ENCODE measurements at regions not wholly inside any gene's neighbourhood (a gene's known extent, or its start where the extent isn't known, plus 50 kb on each side); places are given as distances from the start of the nearest gene placed in this dataset.

DNA sequence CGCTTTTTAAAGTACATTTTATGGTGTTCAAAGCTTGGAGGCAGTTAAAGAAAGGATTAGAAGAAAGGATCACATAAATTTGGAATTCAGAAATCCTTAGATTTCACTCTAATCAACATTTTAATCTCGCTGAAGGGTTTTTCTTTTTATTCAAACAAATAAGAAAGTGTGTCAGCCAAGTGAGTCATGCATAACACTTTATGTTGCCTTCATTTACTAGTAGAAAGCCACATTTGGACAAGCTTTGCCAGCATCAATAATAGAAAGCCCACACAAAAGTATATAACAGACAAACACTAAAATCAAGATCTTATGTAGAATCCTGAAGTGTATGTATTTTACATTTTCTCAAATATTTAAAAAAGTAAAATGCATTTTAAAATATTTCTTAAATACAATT is 154.9 kb upstream of the TRPC4 start:
- Mint-ChIP-seq H3K27me3 (ENCODE audit: insufficient read depth) (peaks cover 2% of the 10 kb centered on the region), H3K27ac (no peak overlapping the region), H3K4me3 (no peak overlapping the region), H3K36me3 (ENCODE audit: low read depth) (no peaks in the 10 kb centered on the region), H3K4me1 (ENCODE audit: low read depth) (no peaks in the 10 kb centered on the region), H3K9me3 (peaks cover 26% of the 10 kb centered on the region)
- DNase-seq (ENCODE audit: low spot score), result no peak
- intact Hi-C loops (cut with micrococcal nuclease), result no loop called here

DNA sequence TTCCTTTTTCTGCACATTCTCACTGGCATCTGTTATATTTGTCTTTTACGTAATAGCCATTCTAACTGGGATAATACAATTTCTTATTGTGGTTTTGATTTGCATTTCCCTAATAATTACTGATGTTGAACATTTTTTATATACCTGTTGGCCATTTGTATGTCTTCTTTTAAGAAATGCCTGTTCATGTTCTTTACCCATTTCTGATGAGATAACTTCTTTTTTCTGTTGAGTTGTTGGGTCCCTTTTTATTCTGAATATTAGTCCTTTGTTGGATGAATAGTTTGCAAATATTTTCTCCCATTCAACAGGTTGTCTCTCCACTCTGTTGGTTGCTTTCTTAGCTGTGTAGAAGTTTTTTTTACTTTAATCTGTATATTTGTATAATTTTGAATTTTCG is 147.7 kb upstream of the TRPC4 start:
- H3K9me3 Mint-ChIP-seq, result peaks cover 41% of the 10 kb centered on the region
- H3K27ac Mint-ChIP-seq, result no peak overlapping the region
- no peaks in the 10 kb centered on the region for H3K36me3 Mint-ChIP-seq (ENCODE audit: low read depth)
- no peaks in the 10 kb centered on the region for H3K4me1 Mint-ChIP-seq (ENCODE audit: low read depth)
- H3K27me3 Mint-ChIP-seq (ENCODE audit: insufficient read depth), result no peaks in the 10 kb centered on the region
- DNase-seq (ENCODE audit: low spot score), result no peak
- intact Hi-C loops (cut with micrococcal nuclease), result no loop called here
- no peak overlapping the region for H3K4me3 Mint-ChIP-seq

DNA sequence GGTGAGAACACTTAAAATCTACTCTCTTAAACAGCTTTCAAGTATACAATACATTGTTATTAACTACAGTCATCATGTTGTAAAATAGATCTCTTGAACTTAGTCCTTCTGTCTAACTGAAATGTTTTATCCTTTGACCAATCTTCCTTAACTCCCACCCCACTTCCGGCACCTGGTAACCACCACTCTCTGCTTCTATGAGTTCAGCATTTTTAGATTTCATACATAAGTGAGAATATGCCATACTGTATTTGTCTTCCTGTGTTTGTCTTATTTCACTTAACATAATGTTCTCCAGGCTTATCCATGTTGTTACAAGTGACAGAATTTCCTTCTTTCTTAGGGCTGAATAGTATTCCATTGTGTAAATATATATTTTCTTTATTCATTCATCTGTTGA is 144.1 kb upstream of the TRPC4 start:
- Mint-ChIP-seq H3K36me3 (ENCODE audit: low read depth) (no peaks in the 10 kb centered on the region), H3K9me3 (peaks cover 13% of the 10 kb centered on the region), H3K27ac (no peak overlapping the region), H3K27me3 (ENCODE audit: insufficient read depth) (no peaks in the 10 kb centered on the region), H3K4me3 (no peak overlapping the region), H3K4me1 (ENCODE audit: low read depth) (no peaks in the 10 kb centered on the region)
- intact Hi-C loops (cut with micrococcal nuclease), result no loop called here
- DNase-seq (ENCODE audit: low spot score), result no peak

DNA sequence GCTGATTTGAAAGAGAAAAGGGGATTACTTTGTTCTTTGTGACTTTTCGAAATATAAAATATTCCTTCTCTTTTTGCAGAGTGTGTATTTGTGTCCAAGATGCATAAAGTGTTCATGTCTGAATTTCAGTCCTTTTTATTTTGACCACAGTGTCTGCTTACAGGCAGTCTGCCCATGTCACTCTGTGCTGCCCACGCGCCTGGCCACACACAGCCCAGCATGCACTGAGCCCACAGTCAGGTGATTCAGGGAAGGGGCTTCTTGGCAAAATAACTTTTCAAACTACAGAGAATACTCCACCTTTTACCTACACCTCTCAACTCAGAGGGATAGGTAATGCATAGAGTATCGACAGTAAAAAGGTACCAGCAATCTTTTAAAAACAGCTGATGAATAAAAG is 142.5 kb upstream of the TRPC4 start:
- Mint-ChIP-seq H3K36me3 (ENCODE audit: low read depth) (no peaks in the 10 kb centered on the region), H3K27me3 (ENCODE audit: insufficient read depth) (no peaks in the 10 kb centered on the region), H3K9me3 (peaks cover 3% of the 10 kb centered on the region), H3K4me1 (ENCODE audit: low read depth) (no peaks in the 10 kb centered on the region), H3K27ac (no peak overlapping the region), H3K4me3 (no peak overlapping the region)
- DNase-seq (ENCODE audit: low spot score), result no peak
- intact Hi-C loops (cut with micrococcal nuclease), result no loop called here

DNA sequence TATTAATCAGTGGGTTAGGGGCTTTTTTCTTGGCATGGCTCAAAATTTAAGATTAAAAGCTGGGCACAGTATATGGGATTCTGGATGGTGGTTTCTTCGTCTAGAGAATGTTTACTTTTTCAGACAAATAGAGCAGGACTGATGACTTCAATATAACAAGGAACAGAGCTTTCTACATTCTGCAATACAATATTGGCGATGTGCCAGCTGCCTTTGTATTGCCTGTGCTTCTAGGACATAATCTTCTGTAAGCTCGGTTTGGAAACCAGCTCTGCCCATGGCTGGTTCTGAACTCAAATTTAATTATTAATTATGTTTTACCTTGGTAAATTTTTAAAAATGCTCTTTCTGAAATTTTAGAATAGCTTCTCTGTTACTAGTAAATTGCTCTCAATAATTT is 139.1 kb upstream of the TRPC4 start:
- Mint-ChIP-seq H3K27ac (no peak overlapping the region), H3K27me3 (ENCODE audit: insufficient read depth) (no peaks in the 10 kb centered on the region), H3K4me3 (no peak overlapping the region), H3K4me1 (ENCODE audit: low read depth) (no peaks in the 10 kb centered on the region), H3K36me3 (ENCODE audit: low read depth) (no peaks in the 10 kb centered on the region), H3K9me3 (no peaks in the 10 kb centered on the region)
- intact Hi-C loops (cut with micrococcal nuclease), result no loop called here
- DNase-seq (ENCODE audit: low spot score), result no peak

DNA sequence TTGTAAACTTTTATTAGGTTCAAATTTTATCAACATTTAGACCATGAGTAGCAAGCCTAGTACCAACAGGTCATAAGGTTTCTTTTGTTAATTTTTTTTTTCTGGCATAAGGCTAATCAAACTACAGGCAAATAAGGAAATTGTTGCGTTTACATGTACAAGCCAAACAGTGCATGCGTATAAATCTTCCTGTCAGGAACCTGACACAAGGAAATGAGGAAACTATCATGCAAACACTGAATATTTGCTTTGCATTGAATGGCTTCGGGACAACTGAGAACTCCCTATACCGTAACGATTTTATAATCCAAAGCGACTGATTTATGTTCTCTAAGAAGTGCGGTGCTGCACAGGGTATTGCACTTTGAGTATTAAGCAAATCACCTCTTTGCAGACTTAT is 133.0 kb upstream of the TRPC4 start:
- H3K9me3 Mint-ChIP-seq, result no peaks in the 10 kb centered on the region
- no peaks in the 10 kb centered on the region for H3K4me1 Mint-ChIP-seq (ENCODE audit: low read depth)
- H3K27ac Mint-ChIP-seq, result no peak overlapping the region
- H3K4me3 Mint-ChIP-seq, result no peak overlapping the region
- H3K36me3 Mint-ChIP-seq (ENCODE audit: low read depth), result no peaks in the 10 kb centered on the region
- DNase-seq (ENCODE audit: low spot score), result no peak
- no peaks in the 10 kb centered on the region for H3K27me3 Mint-ChIP-seq (ENCODE audit: insufficient read depth)
- intact Hi-C loops (cut with micrococcal nuclease), result no loop called here

DNA sequence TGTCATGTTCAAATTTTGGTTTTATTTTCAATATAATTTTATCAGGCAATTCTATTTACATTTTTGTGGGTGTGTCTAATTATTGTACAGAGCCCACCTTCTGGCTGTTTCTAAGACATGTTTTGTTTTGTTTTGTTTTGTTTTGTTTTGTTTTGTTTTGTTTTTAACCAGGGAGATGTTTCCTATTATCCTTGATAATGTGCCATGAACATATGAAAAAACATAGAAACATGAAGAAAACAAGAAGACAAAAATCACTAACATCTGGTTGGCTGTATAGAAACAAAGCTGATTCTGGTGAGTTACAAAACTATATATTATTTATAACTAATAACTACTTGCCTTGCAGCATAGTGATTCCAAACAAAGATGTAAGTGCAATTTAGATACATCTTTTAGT is 128.1 kb upstream of the TRPC4 start:
- Mint-ChIP-seq H3K27ac (no peak overlapping the region), H3K27me3 (ENCODE audit: insufficient read depth) (no peaks in the 10 kb centered on the region), H3K36me3 (ENCODE audit: low read depth) (no peaks in the 10 kb centered on the region), H3K9me3 (no peaks in the 10 kb centered on the region), H3K4me1 (ENCODE audit: low read depth) (no peaks in the 10 kb centered on the region), H3K4me3 (no peak overlapping the region)
- intact Hi-C loops (cut with micrococcal nuclease), result no loop called here
- no peak for DNase-seq (ENCODE audit: low spot score)

DNA sequence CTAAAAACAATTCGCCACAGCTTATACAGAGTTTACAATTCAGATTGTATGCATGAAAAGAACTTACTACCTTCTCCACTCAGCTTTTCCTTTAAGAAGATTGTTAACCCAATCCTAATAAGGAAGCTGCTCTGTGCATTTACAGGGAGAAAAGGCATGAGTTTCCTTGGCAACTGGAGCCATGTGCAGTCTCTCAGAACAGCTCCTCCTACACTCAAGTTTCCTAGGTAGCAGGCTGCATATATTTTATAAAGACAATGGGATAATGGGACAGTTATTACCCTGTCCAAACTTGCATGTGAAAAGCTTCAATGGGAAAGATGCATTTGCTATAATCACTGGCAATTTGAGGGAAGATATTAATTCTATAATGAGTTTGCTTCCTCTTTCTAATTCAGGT is 125.5 kb upstream of the TRPC4 start:
- no peak for DNase-seq (ENCODE audit: low spot score)
- Mint-ChIP-seq H3K36me3 (ENCODE audit: low read depth) (no peaks in the 10 kb centered on the region), H3K27ac (no peak overlapping the region), H3K27me3 (ENCODE audit: insufficient read depth) (no peaks in the 10 kb centered on the region), H3K9me3 (no peaks in the 10 kb centered on the region), H3K4me3 (no peak overlapping the region), H3K4me1 (ENCODE audit: low read depth) (no peaks in the 10 kb centered on the region)
- intact Hi-C loops (cut with micrococcal nuclease), result no loop called here

DNA sequence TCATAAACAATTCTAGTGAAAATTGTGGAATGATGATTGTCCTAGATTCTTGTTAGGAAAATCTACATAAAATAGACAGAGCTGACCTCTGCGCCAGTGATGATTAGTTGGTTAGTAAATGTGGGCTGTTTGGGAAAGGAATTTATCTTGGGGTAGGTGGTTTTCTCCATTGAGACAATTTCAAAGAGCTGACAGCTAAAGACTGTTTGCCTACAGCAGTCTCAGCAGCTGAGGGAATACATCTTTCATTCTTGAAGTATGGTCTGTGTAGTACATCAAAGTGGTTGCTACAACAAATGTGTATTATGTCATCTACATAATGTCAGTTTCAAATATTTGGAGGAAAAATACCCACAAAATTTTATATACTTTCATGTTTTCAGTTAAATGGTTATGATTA is 117.2 kb upstream of the TRPC4 start:
- no peak overlapping the region for H3K27ac Mint-ChIP-seq
- no peak overlapping the region for H3K4me3 Mint-ChIP-seq
- H3K4me1 Mint-ChIP-seq (ENCODE audit: low read depth), result no peaks in the 10 kb centered on the region
- no peaks in the 10 kb centered on the region for H3K36me3 Mint-ChIP-seq (ENCODE audit: low read depth)
- intact Hi-C loops (cut with micrococcal nuclease), result no loop called here
- DNase-seq (ENCODE audit: low spot score), result no peak
- H3K27me3 Mint-ChIP-seq (ENCODE audit: insufficient read depth), result no peaks in the 10 kb centered on the region
- no peaks in the 10 kb centered on the region for H3K9me3 Mint-ChIP-seq

DNA sequence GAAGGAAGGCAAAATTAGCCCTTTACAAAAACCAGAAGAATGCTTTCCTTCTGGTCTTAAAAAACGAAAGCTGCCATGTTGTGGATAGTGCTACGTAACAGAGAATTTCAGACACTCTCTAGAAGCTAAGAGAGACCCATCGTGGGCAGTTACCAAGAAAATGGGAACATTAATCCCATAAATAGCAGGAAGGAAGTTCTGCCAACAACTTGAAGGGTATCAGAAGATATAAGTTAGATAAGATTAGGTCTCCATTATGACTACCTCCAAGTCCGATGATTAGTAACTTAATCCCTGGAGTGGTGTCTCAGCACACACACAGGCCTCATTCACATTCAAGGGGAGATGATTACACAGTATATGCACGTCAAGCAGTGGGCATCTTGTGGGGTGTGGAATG is 115.7 kb upstream of the TRPC4 start:
- Mint-ChIP-seq H3K4me1 (ENCODE audit: low read depth) (no peaks in the 10 kb centered on the region), H3K36me3 (ENCODE audit: low read depth) (no peaks in the 10 kb centered on the region), H3K9me3 (no peaks in the 10 kb centered on the region), H3K4me3 (no peak overlapping the region), H3K27ac (no peak overlapping the region), H3K27me3 (ENCODE audit: insufficient read depth) (no peaks in the 10 kb centered on the region)
- DNase-seq (ENCODE audit: low spot score), result no peak
- intact Hi-C loops (cut with micrococcal nuclease), result no loop called here

DNA sequence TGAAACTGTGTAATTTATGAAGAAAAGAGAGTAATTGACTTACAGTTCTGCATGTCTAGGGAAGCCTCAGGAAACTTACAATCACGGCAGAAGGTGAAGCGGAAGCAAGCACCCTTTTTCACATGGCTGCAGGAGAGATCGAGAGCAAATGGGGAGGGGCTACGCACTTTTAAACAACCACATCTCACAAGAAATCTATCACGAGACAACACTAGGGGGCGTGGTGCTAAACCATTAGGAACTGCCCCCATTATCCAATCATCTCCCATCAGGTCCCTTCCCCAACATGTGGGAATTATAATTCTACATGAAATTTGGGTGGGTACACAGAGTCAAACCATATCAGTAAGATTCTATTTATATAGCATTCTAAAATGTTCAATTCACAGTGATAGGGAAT is 114.8 kb upstream of the TRPC4 start:
- H3K36me3 Mint-ChIP-seq (ENCODE audit: low read depth), result no peaks in the 10 kb centered on the region
- H3K4me1 Mint-ChIP-seq (ENCODE audit: low read depth), result no peaks in the 10 kb centered on the region
- H3K27me3 Mint-ChIP-seq (ENCODE audit: insufficient read depth), result no peaks in the 10 kb centered on the region
- no peak overlapping the region for H3K4me3 Mint-ChIP-seq
- no peaks in the 10 kb centered on the region for H3K9me3 Mint-ChIP-seq
- DNase-seq (ENCODE audit: low spot score), result no peak
- no peak overlapping the region for H3K27ac Mint-ChIP-seq
- intact Hi-C loops (cut with micrococcal nuclease), result no loop called here

DNA sequence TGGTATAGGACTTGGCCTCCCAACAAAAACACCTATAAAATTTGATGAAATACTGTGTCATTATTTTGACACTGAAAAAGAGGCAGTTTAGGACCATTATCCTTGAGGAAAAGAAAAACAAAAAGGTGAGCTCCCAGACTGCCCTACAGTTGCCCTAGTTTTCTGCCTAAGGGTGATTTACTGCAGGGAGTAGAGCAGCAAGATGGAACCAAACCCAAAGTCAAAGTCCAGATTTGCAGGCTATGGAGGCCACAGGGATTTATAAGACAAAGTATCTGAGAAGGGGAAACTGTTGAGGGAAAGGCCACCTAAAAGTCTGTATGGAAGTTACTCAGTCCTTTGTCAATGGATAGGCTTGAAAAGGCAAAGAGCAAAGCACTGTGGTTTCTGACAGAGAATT is 112.4 kb upstream of the TRPC4 start:
- intact Hi-C loops (cut with micrococcal nuclease), result no loop called here
- no peaks in the 10 kb centered on the region for H3K4me1 Mint-ChIP-seq (ENCODE audit: low read depth)
- H3K27me3 Mint-ChIP-seq (ENCODE audit: insufficient read depth), result no peaks in the 10 kb centered on the region
- DNase-seq (ENCODE audit: low spot score), result no peak
- H3K27ac Mint-ChIP-seq, result no peak overlapping the region
- no peaks in the 10 kb centered on the region for H3K36me3 Mint-ChIP-seq (ENCODE audit: low read depth)
- H3K4me3 Mint-ChIP-seq, result no peak overlapping the region
- H3K9me3 Mint-ChIP-seq, result no peaks in the 10 kb centered on the region

DNA sequence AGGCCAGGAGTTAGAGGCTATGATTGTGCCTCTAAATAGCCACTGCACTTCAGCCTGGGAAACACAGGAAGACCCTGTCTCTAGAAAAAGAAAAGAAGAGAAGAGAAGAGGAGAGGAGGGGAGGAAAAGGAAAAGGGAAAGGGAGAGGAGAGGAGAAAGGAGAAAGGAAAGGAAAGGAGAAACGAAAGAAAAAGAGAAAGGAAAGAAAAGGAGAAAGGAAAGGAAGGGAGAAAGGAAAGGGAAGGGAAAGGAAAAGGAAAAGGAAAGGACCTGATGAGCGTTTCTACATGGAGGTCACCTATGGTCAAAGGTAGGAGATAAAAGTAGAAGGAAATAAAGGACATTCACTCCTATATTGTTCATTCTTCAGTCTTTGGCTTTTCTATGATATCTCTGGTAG is 109.1 kb upstream of the TRPC4 start:
- intact Hi-C loops (cut with micrococcal nuclease), result no loop called here
- no peaks in the 10 kb centered on the region for H3K9me3 Mint-ChIP-seq
- H3K27me3 Mint-ChIP-seq (ENCODE audit: insufficient read depth), result no peaks in the 10 kb centered on the region
- no peak for DNase-seq (ENCODE audit: low spot score)
- H3K36me3 Mint-ChIP-seq (ENCODE audit: low read depth), result no peaks in the 10 kb centered on the region
- no peak overlapping the region for H3K27ac Mint-ChIP-seq
- H3K4me3 Mint-ChIP-seq, result no peak overlapping the region
- H3K4me1 Mint-ChIP-seq (ENCODE audit: low read depth), result no peaks in the 10 kb centered on the region

DNA sequence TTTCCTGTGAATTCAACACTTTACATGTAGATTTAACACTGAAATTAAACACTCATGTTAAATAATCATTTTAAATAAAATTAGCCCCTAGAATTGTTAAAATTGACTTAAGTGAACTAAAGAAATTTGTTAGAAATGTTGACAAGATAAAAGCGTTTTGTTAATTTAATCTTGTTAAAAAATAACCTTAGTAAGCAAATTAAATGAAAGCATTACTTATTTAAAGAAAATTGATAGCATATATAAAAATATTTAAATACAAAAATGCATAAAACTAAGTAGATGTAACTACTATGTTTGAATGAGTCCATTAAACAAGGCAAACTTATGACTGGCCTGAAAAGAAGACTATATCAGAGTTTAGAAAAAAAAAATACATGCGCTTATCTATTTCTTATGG is 99.0 kb upstream of the TRPC4 start:
- Mint-ChIP-seq H3K4me3 (no peak overlapping the region), H3K9me3 (no peaks in the 10 kb centered on the region), H3K27me3 (ENCODE audit: insufficient read depth) (no peaks in the 10 kb centered on the region), H3K27ac (no peak overlapping the region), H3K4me1 (ENCODE audit: low read depth) (no peaks in the 10 kb centered on the region), H3K36me3 (ENCODE audit: low read depth) (no peaks in the 10 kb centered on the region)
- intact Hi-C loops (cut with micrococcal nuclease), result no loop called here
- no peak for DNase-seq (ENCODE audit: low spot score)
